Gastrocnemius medialis (tissue), 4 donors: ENCODE measurements at regions not wholly inside any gene's neighbourhood (a gene's known extent, or its start where the extent isn't known, plus 50 kb on each side); places are given as distances from the start of the nearest gene placed in this dataset.

Experiments
- ATAC-seq, 2 donors: fragments of 150-250 bp; one replicate each; pipeline ENCODE4 v1.9.1; 2016
- DNase-seq, 2 donors: peaks; one replicate each; pipeline ENCODE4 v3.0.0-alpha.2; 2019
- H3K27ac ChIP-seq, 4 donors: fragments of 200-600 bp; sonication (generic); 1 replicate in 1 of 4; 2 replicates in 3 of 4; pipeline ENCODE4 v1.5.1; 2016 to 2018; ENCODE audit warnings: mild to moderate bottlenecking in 2 of 4, moderate library complexity in 1 of 4
- H3K27me3 ChIP-seq, 3 donors: fragments of 200-600 bp; sonication (generic) in 2 of 3; 1 replicate in 1 of 3; 2 replicates in 2 of 3; pipeline versions ENCODE4 v1.5.1 to v1.6.0; 2016 to 2019; ENCODE audit warnings: mild to moderate bottlenecking in 1 of 3, moderate library complexity in 1 of 3
- H3K36me3 ChIP-seq, 2 donors: fragments of 200-600 bp; sonication (generic) in 1 of 2; one replicate each; pipeline ENCODE4 v1.5.1; 2017 to 2018
- H3K4me1 ChIP-seq, 2 donors: fragments of 200-600 bp; sonication (generic) in 1 of 2; one replicate each; pipeline ENCODE4 v1.5.1; 2016 to 2017; ENCODE audit warnings: mild to moderate bottlenecking in 2 of 2
- H3K4me3 ChIP-seq, 4 donors: fragments of 200-600 bp; sonication (generic) in 3 of 4; 1 replicate in 1 of 4; 2 replicates in 3 of 4; pipeline ENCODE4 v1.5.1; 2016 to 2019; ENCODE audit warnings: mild to moderate bottlenecking in 2 of 4
- H3K9me3 ChIP-seq, 3 donors: fragments of 200-600 bp; sonication (generic) in 2 of 3; 1 replicate in 1 of 3; 2 replicates in 2 of 3; pipeline ENCODE4 v1.5.1; 2016 to 2019
- POLR2A ChIP-seq, 2 donors: fragments of 450-650 bp; IDR thresholded peaks; one replicate each; pipeline ENCODE4 v1.6.1; 2017; ENCODE audit warnings: antibody characterized with exemption in 2 of 2, mild to moderate bottlenecking in 2 of 2, moderate library complexity in 2 of 2
- in situ Hi-C, 4 donors: fragments of 200-750 bp; cut with MboI; loops; one replicate each; pipeline versions ENCODE4 v1.15.0 to v1.8.0; 2017; ENCODE audit warnings: low sequenced_read_pairs in 4 of 4
- intact Hi-C: fragments of 100-400 bp; cut with DNase I; formaldehyde crosslinking; loops from one replicate; pipeline ENCODE4 v1.15.1; 2023; ENCODE audit warnings: low total_unique reads
- TF ChIP-seq, protein P1 (sequence below), 5 experiments: fragments of 450-650 bp in 3 of 5; fragments of 200-600 bp in 2 of 5; sonication (generic) in 2 of 5; IDR thresholded peaks in 4 of 5; conservative IDR thresholded peaks in 1 of 5; 1 replicate in 4 of 5; 2 replicates in 1 of 5; pipeline ENCODE4 v1.5.1; 2016 to 2019; ENCODE audit warnings: antibody characterized with exemption in 5 of 5, mild to moderate bottlenecking in 3 of 5, moderate library complexity in 3 of 5

DNA sequence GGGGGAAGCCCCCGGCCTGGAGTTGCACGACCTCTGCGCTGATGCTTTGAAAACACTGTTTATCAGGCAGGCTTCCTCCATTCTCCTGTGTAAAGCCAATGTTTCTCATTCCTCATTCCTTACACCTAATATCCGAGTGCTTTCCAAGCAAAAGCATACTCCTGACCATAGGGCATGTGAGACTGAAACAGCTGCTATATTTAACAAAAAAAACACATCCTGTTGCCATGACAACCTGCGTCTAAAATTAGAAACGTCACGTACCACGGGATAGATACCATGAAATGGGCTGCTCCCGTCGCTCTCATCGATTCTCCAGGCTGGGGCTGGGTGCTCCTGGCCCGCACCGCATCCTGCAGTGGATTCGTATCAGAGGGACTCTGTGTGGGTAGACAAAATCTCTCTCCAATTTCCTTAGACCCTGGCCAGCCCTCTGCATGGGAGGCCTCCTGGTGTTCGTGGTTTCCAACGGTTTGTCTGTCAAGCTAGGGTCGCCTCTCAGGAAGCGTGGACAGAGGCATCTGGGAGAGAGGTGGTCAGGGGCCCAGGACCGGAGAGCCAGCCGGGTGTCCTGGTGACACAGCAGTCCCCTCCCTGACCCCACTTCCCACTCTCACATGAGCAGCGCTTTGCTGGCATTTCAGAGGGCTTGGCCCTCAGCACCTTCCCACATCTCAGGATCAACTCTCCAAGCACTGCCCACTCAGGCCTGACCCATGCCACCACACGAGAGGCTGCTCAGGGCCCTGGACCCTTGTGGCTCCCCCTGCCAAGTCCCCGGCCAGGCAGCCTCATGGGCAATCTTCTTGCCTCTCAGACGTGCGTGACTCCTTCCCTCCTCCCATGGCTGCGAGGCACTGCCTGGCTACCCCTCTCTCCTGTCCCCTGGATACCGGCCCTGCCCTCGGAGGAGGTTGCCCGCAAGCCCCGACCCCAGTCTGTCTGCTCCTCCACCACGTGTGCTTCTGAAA is 268.1 kb downstream of the NDUFA10 start:
- H3K9me3 ChIP-seq, result no peaks in the 10 kb centered on the region
- in situ Hi-C loops, result no loop called here
- no peak for TF ChIP-seq POLR2A (IDR thresholded peaks at IDR 0.05)
- TF ChIP-seq, protein P1, sequence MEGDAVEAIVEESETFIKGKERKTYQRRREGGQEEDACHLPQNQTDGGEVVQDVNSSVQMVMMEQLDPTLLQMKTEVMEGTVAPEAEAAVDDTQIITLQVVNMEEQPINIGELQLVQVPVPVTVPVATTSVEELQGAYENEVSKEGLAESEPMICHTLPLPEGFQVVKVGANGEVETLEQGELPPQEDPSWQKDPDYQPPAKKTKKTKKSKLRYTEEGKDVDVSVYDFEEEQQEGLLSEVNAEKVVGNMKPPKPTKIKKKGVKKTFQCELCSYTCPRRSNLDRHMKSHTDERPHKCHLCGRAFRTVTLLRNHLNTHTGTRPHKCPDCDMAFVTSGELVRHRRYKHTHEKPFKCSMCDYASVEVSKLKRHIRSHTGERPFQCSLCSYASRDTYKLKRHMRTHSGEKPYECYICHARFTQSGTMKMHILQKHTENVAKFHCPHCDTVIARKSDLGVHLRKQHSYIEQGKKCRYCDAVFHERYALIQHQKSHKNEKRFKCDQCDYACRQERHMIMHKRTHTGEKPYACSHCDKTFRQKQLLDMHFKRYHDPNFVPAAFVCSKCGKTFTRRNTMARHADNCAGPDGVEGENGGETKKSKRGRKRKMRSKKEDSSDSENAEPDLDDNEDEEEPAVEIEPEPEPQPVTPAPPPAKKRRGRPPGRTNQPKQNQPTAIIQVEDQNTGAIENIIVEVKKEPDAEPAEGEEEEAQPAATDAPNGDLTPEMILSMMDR (IDR thresholded peaks at IDR 0.05 in 4 of 5, conservative IDR thresholded peaks at IDR 0.05 in 1 of 5), result no peak
- intact Hi-C loops, result no loop called here
- ATAC-seq, result no peak
- H3K36me3 ChIP-seq, result no peaks in the 10 kb centered on the region
- H3K27me3 ChIP-seq, result peaks cover 0 to 8% (median 4%) of the 10 kb centered on the region in 3 donors
- H3K27ac ChIP-seq, result no peak overlapping the region
- H3K4me3 ChIP-seq, result no peak overlapping the region
- DNase-seq, result no peak
- no peaks in the 10 kb centered on the region for H3K4me1 ChIP-seq

DNA sequence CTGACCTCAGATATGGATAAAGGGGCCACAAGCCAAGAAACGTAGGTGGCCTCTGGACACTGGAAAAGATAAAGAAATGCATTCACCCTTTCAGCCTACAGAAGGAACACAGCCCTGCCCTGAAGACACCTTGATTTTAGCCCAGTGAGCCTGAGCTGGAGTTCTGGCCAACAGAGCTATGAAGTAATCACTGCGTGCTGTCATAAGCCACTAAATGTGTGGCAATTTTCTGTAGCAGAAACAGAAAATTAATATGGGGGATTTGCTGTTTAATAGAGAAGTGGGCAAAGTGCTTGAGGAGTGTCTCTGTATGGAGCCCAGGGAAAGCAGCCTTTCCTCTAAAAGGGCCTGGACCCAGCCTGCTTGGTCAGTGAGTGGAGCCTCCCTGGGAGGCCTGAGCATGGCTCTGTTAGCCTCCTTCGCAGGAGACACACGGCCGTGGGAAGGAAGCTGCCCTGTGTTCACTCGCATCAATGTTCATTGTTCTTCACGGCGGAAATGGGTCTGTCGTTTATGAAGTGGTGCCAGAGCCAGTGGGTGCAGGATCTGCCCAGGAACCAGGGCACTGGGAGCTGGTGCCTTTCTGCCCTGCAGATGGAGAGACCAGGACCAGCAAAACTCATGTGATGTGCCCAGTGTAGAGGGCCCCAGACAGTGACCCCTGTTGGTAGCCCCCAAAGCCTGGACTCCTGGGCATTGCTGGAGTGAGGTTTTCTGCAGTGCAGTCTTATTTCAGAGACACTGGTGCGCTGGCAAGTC is 268.9 kb downstream of the NDUFA10 start:
- Histone ChIP-seq H3K4me1 (no peaks in the 10 kb centered on the region), H3K9me3 (no peaks in the 10 kb centered on the region), H3K4me3 (no peak overlapping the region), H3K27me3 (peaks cover 6 to 8% (median 6%) of the 10 kb centered on the region in 3 donors), H3K36me3 (no peaks in the 10 kb centered on the region), H3K27ac (no peak overlapping the region)
- ATAC-seq, result no peak
- TF ChIP-seq, protein P1 (IDR thresholded peaks at IDR 0.05 in 4 of 5, conservative IDR thresholded peaks at IDR 0.05 in 1 of 5), result no peak
- TF ChIP-seq POLR2A (IDR thresholded peaks at IDR 0.05), result no peak
- intact Hi-C loops, result no loop called here
- in situ Hi-C loops, result no loop called here
- DNase-seq, result no peak

DNA sequence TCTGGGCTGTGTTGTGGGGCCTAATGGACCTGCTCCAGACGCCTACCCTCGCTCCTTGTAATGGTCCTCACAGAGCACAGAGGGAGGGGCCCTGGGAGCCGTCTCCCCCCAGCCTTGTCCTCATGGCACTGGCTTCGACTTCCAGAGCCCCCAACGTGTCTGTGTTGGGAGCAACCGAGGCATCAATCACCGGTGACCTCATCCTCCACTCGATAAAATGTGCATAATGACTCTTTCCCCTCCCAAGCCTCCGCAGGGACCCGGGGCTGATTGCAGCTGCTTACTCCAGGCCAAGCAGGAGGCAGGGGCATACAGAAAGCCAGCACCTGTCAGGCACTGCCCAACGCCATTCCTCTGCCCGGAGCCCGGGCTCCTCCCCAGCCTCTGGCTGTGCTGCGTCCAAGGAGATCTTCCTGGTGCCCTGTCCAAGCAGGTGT is 271.7 kb downstream of the NDUFA10 start:
- no peaks in the 10 kb centered on the region for H3K4me1 ChIP-seq

DNA sequence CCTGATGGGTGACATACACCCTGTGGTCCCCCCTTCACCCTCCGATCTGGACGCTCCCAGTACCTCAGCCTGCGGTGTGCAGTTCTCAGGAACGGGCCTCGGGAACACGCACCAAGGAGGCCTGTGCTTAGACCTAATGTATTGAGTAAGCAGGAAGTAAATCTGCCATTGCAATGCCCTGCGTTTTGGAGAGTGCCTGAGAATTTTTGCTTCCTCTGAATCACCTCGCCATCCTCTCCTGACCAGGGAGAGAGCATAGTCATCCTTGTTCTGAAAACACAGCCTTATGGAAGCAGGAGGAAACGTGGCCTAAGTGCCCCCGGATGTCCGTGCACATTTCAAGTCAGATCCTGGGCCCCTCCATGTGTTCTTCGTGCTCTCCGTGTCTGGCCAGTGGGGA is 272.2 kb downstream of the NDUFA10 start:
- Histone ChIP-seq H3K4me1 (no peaks in the 10 kb centered on the region), H3K4me3 (no peak overlapping the region), H3K9me3 (no peaks in the 10 kb centered on the region), H3K36me3 (no peaks in the 10 kb centered on the region), H3K27me3 (peaks cover 0 to 7% (median 6%) of the 10 kb centered on the region in 3 donors), H3K27ac (no peak overlapping the region)
- DNase-seq (no peak), ATAC-seq (no peak)
- in situ Hi-C loops, result no loop called here
- intact Hi-C loops, result no loop called here
- no peak for TF ChIP-seq POLR2A (IDR thresholded peaks at IDR 0.05)
- TF ChIP-seq, protein P1 (IDR thresholded peaks at IDR 0.05 in 4 of 5, conservative IDR thresholded peaks at IDR 0.05 in 1 of 5), result no peak

More for the DNA sequence above, 271.7 kb downstream of the NDUFA10 start:
- ATAC-seq (no peak), DNase-seq (no peak)
- no peaks in the 10 kb centered on the region for H3K36me3 ChIP-seq
- TF ChIP-seq POLR2A (IDR thresholded peaks at IDR 0.05), result no peak
- TF ChIP-seq, protein P1 (IDR thresholded peaks at IDR 0.05 in 4 of 5, conservative IDR thresholded peaks at IDR 0.05 in 1 of 5), result no peak
- in situ Hi-C loops, result no loop called here
- intact Hi-C loops, result no loop called here
- peaks cover 0 to 9% (median 7%) of the 10 kb centered on the region in 3 donors for H3K27me3 ChIP-seq
- no peaks in the 10 kb centered on the region for H3K9me3 ChIP-seq
- H3K4me3 ChIP-seq, result no peak overlapping the region
- H3K27ac ChIP-seq, result no peak overlapping the region
